Ishikawa (cell line): ENCODE measurements at regions not wholly inside any gene's neighbourhood (a gene's known extent, or its start where the extent isn't known, plus 50 kb on each side); places are given as distances from the start of the nearest gene placed in this dataset.

Source experiments
- CEBPB ChIP-seq: IDR thresholded peaks from 2 replicates; pipeline ENCODE4 v1.6.1; 2012
- CREB1 ChIP-seq: IDR thresholded peaks from 2 replicates; pipeline ENCODE4 v1.6.1; 2012; ENCODE audit warnings: low read depth
- EP300 ChIP-seq: IDR thresholded peaks from 2 replicates; pipeline ENCODE4 v1.6.1; 2012; ENCODE audit warnings: borderline replicate concordance
- FOXM1 ChIP-seq: IDR thresholded peaks from 2 replicates; pipeline ENCODE4 v1.6.1; 2012; ENCODE audit warnings: low read depth, borderline replicate concordance
- MAX ChIP-seq: IDR thresholded peaks from 2 replicates; pipeline ENCODE4 v1.6.1; 2012
- NFIC ChIP-seq: IDR thresholded peaks from 2 replicates; pipeline ENCODE4 v1.6.1; 2012
- RAD21 ChIP-seq: IDR thresholded peaks from 2 replicates; pipeline ENCODE4 v1.6.1; 2012; ENCODE audit warnings: low read depth
- REST ChIP-seq: IDR thresholded peaks from 2 replicates; pipeline ENCODE4 v1.6.1; 2012; ENCODE audit warnings: low read depth, mild to moderate bottlenecking
- TAF1 ChIP-seq: IDR thresholded peaks from 2 replicates; pipeline ENCODE4 v1.6.1; 2012; ENCODE audit warnings: low read depth, mild to moderate bottlenecking
- TCF12 ChIP-seq: IDR thresholded peaks from 2 replicates; pipeline ENCODE4 v1.6.1; 2012; ENCODE audit warnings: low read depth
- TEAD4 ChIP-seq: IDR thresholded peaks from 2 replicates; pipeline ENCODE4 v1.6.1; 2012
- USF1 ChIP-seq: IDR thresholded peaks from 2 replicates; pipeline ENCODE4 v1.6.1; 2012
- YY1 ChIP-seq: IDR thresholded peaks from 2 replicates; pipeline ENCODE4 v1.6.1; 2012; ENCODE audit warnings: low read depth
- ZBTB7A ChIP-seq: IDR thresholded peaks from 2 replicates; pipeline ENCODE4 v1.6.1; 2012; ENCODE audit warnings: low read depth

GRCh38 chr1:221988829-221989228, 246.9 kb upstream of the DUSP10 start:
- no peak for TF ChIP-seq EP300
- no peak for TF ChIP-seq USF1
- TF ChIP-seq YY1: no peak
- TF ChIP-seq TEAD4: no peak
- TF ChIP-seq MAX: no peak
- no peak for TF ChIP-seq REST
- TF ChIP-seq CEBPB: no peak
- no peak for TF ChIP-seq FOXM1
- no peak for TF ChIP-seq RAD21
- TF ChIP-seq TAF1: no peak
- no peak for TF ChIP-seq CREB1
- no peak for TF ChIP-seq ZBTB7A
- TF ChIP-seq NFIC: no peak
- no peak for TF ChIP-seq TCF12
